Neutrophil (primary cell): ENCODE measurements at regions not wholly inside any gene's neighbourhood (a gene's known extent, or its start where the extent isn't known, plus 50 kb on each side); places are given as distances from the start of the nearest gene placed in this dataset.

ENCODE experiments used
- H3K27ac ChIP-seq: fragments of 200-600 bp; sonication (generic); 2 replicates; pipeline ENCODE4 v1.5.1; 2016; ENCODE audit warnings: mild to moderate bottlenecking, moderate library complexity
- H3K27me3 ChIP-seq: fragments of 200-600 bp; sonication (generic); 2 replicates; pipeline ENCODE4 v1.6.0; 2016; ENCODE audit warnings: mild to moderate bottlenecking
- H3K36me3 ChIP-seq: fragments of 200-600 bp; sonication (generic); 2 replicates; pipeline ENCODE4 v1.5.1; 2017
- H3K4me1 ChIP-seq, 2 experiments: fragments of 200-600 bp in 1 of 2; sonication (generic) in 1 of 2; 1 replicate in 1 of 2; 2 replicates in 1 of 2; pipeline versions ENCODE4 v1.5.1 to v1.6.1; 2013 to 2016; ENCODE audit warnings: low read depth in 1 of 2, low read length in 1 of 2, mild to moderate bottlenecking in 1 of 2, moderate library complexity in 1 of 2; ENCODE audit not compliant: control insufficient read depth in 1 of 2, insufficient read depth in 1 of 2
- H3K4me3 ChIP-seq, 2 experiments: fragments of 200-600 bp in 1 of 2; sonication (generic) in 1 of 2; 1 replicate in 1 of 2; 2 replicates in 1 of 2; pipeline ENCODE4 v1.5.1; 2013 to 2016; ENCODE audit warnings: low read depth in 1 of 2, low read length in 1 of 2, mild to moderate bottlenecking in 1 of 2, moderate library complexity in 1 of 2
- H3K9me3 ChIP-seq: fragments of 200-600 bp; sonication (generic); 2 replicates; pipeline ENCODE4 v1.5.1; 2016
- CTCF ChIP-seq: fragments of 200-600 bp; sonication (generic); IDR thresholded peaks from 2 replicates; pipeline ENCODE4 v1.5.1; 2016; ENCODE audit warnings: antibody characterized with exemption

- no peak overlapping the region for H3K4me3 ChIP-seq
- no peaks in the 10 kb centered on the region for H3K9me3 ChIP-seq
- H3K27ac ChIP-seq = no peak overlapping the region
- no peaks in the 10 kb centered on the region for H3K36me3 ChIP-seq
- H3K4me1 ChIP-seq = peaks cover 18 to 22% of the 10 kb centered on the region in 2 experiments
- no peak for TF ChIP-seq CTCF
- H3K27me3 ChIP-seq = no peaks in the 10 kb centered on the region
Observed at GRCh38 chr5:163967268-163967667, 461.8 kb downstream of the MAT2B start.

GRCh38 chr5:163968651-163969050 lies 463.2 kb downstream of the MAT2B start:
- H3K4me3 ChIP-seq = no peak overlapping the region
- TF ChIP-seq CTCF = no peak
- H3K27me3 ChIP-seq = no peaks in the 10 kb centered on the region
- no peaks in the 10 kb centered on the region for H3K36me3 ChIP-seq
- H3K9me3 ChIP-seq = no peaks in the 10 kb centered on the region
- H3K4me1 ChIP-seq = peaks cover 15 to 20% of the 10 kb centered on the region in 2 experiments
- H3K27ac ChIP-seq = no peak overlapping the region

DNA sequence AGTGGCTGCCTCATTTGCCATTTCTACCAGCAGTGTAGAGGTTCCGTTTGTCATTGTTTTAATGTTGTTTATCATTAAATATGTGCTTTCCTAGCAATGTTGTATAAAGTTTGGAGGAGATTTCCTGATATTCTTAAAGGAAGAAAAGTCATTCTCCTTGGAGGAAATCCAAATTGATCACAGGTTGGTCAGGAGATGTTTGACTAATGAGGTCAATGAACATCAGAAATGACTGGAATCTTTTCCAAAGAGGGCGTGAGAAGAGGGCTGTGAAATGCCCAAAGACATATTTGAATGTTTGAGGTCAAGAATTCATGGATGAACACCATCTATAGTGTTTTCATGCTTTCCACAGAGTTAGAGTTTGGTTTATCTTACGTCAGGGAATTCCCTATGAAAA lies 471.3 kb downstream of the MAT2B start:
- Histone ChIP-seq H3K27ac (no peak overlapping the region), H3K4me3 (no peak overlapping the region), H3K9me3 (no peaks in the 10 kb centered on the region), H3K4me1 (no peaks in the 10 kb centered on the region), H3K27me3 (no peaks in the 10 kb centered on the region), H3K36me3 (no peaks in the 10 kb centered on the region)
- no peak for TF ChIP-seq CTCF

GRCh38 chr5:163978897-163979296 lies 473.5 kb downstream of the MAT2B start:
- no peaks in the 10 kb centered on the region for H3K4me1 ChIP-seq
- TF ChIP-seq CTCF = no peak
- H3K9me3 ChIP-seq = no peaks in the 10 kb centered on the region
- no peaks in the 10 kb centered on the region for H3K27me3 ChIP-seq
- no peak overlapping the region for H3K27ac ChIP-seq
- no peaks in the 10 kb centered on the region for H3K36me3 ChIP-seq
- H3K4me3 ChIP-seq = no peak overlapping the region

- Histone ChIP-seq H3K27ac (no peak overlapping the region), H3K36me3 (no peaks in the 10 kb centered on the region), H3K9me3 (no peaks in the 10 kb centered on the region)
Observed at GRCh38 chr5:163988566-163988965, 483.1 kb downstream of the MAT2B start.

More at GRCh38 chr5:163988566-163988965, 483.1 kb downstream of the MAT2B start:
- H3K27me3 ChIP-seq = no peaks in the 10 kb centered on the region
- H3K4me3 ChIP-seq = no peak overlapping the region
- no peaks in the 10 kb centered on the region for H3K4me1 ChIP-seq
- no peak for TF ChIP-seq CTCF
